IMR-90 (cell line): ENCODE measurements at regions not wholly inside any gene's neighbourhood (a gene's known extent, or its start where the extent isn't known, plus 50 kb on each side); places are given as distances from the start of the nearest gene placed in this dataset.

Source experiments
- ATAC-seq: fragments of 200-7000 bp; cut with Tn5 transposase; 2 replicates; pipeline ENCODE4 v1.9.1; 2020; ENCODE audit warnings: low read depth, mild to moderate bottlenecking, moderate library complexity
- BruUV-seq: library from RNA; stranded (reverse); fragments of 400-500 nt; replicated peaks from 2 replicates; lab custom pipeline; 2021; lab: Mats Ljungman, UMichigan
- CTCF ChIA-PET: fragments of 300-600 bp; formaldehyde crosslinking; extraction: SDS; loops from one replicate; lab custom pipeline; 2021; ENCODE audit warnings: antibody characterized with exemption; lab: Yijun Ruan, JAX
- POLR2A ChIA-PET: fragments of 300-600 bp; sonication (Branson Sonifier 250); formaldehyde crosslinking; loops from one replicate; lab custom pipeline; 2022; ENCODE audit warnings: antibody characterized with exemption; ENCODE audit not compliant: unreplicated experiment; lab: Charles Lee
- DNase-seq: peaks from one replicate; pipeline ENCODE4 v3.0.0; 2013
- H2AFZ ChIP-seq: replicated peaks from 2 replicates; pipeline ENCODE3; 2013; ENCODE audit warnings: low read length, mild to moderate bottlenecking; ENCODE audit not compliant: poor library complexity
- H2AK5ac ChIP-seq: 2 replicates; pipeline ENCODE4 v1.6.1; 2013; ENCODE audit warnings: low read depth, low read length, inconsistent platforms
- H2AK9ac ChIP-seq: replicated peaks from 2 replicates; pipeline ENCODE3; 2013; ENCODE audit warnings: mild to moderate bottlenecking, low read depth, low read length, moderate library complexity; ENCODE audit not compliant: poor library complexity
- H2BK120ac ChIP-seq: 2 replicates; pipeline ENCODE4 v1.6.1; 2013; ENCODE audit warnings: low read depth, low read length, inconsistent platforms
- H2BK15ac ChIP-seq: 3 replicates; pipeline ENCODE4 v1.6.1; 2013; ENCODE audit warnings: low read depth, low read length, inconsistent platforms
- H2BK20ac ChIP-seq: 2 replicates; pipeline ENCODE4 v1.6.1; 2013; ENCODE audit warnings: low read depth, mild to moderate bottlenecking, inconsistent platforms, low read length, moderate library complexity
- H2BK5ac ChIP-seq: 2 replicates; pipeline ENCODE4 v1.6.1; 2013; ENCODE audit warnings: mild to moderate bottlenecking, low read depth, low read length, inconsistent platforms; ENCODE audit not compliant: poor library complexity, severe bottlenecking
- H3K14ac ChIP-seq: replicated peaks from 2 replicates; pipeline ENCODE4 v1.6.1; 2013; ENCODE audit warnings: low read depth, low read length, inconsistent platforms
- H3K18ac ChIP-seq: 2 replicates; pipeline ENCODE4 v1.6.1; 2013; ENCODE audit warnings: low read depth, low read length, control low read depth
- H3K23ac ChIP-seq: 2 replicates; pipeline ENCODE4 v1.6.1; 2013; ENCODE audit warnings: low read depth, low read length, inconsistent platforms
- H3K27ac ChIP-seq: 2 replicates; pipeline ENCODE4 v1.5.1; 2013; ENCODE audit warnings: mild to moderate bottlenecking, control low read depth, low read length; ENCODE audit not compliant: insufficient read depth
- H3K27me3 ChIP-seq: 2 replicates; pipeline ENCODE4 v1.6.1; 2013; ENCODE audit warnings: low read length; ENCODE audit not compliant: control insufficient read depth, insufficient read depth
- H3K36me3 ChIP-seq: 2 replicates; pipeline ENCODE4 v1.6.1; 2013; ENCODE audit warnings: low read length, mixed read lengths; ENCODE audit not compliant: control insufficient read depth, insufficient read depth
- H3K4ac ChIP-seq: 2 replicates; pipeline ENCODE4 v1.6.1; 2013; ENCODE audit warnings: low read depth, low read length, inconsistent platforms
- H3K4me1 ChIP-seq: 2 replicates; pipeline ENCODE4 v1.6.1; 2013; ENCODE audit warnings: low read length, mixed read lengths; ENCODE audit not compliant: control insufficient read depth, insufficient read depth
- H3K4me2 ChIP-seq: 2 replicates; pipeline ENCODE4 v1.6.1; 2013; ENCODE audit warnings: low read depth, mild to moderate bottlenecking, control low read depth, low read length, moderate library complexity
- H3K4me3 ChIP-seq: 2 replicates; pipeline ENCODE4 v1.5.1; 2013; ENCODE audit warnings: low read depth, mild to moderate bottlenecking, control low read depth, low read length, moderate library complexity; ENCODE audit not compliant: insufficient read depth
- H3K56ac ChIP-seq: 2 replicates; pipeline ENCODE4 v1.6.1; 2013; ENCODE audit warnings: low read length, inconsistent platforms; ENCODE audit not compliant: insufficient read depth; ENCODE audit errors: extremely low read depth
- H3K79me1 ChIP-seq, 2 experiments: 2 replicates each; pipeline ENCODE4 v1.6.1; 2013; ENCODE audit warnings: low read length in 2 of 2, inconsistent platforms in 1 of 2, low read depth in 1 of 2
- H3K9ac ChIP-seq: 2 replicates; pipeline ENCODE4 v1.6.1; 2013; ENCODE audit warnings: low read depth, low read length, control low read depth
- H3K9me1 ChIP-seq: 2 replicates; pipeline ENCODE4 v1.6.1; 2013; ENCODE audit warnings: low read length, inconsistent platforms; ENCODE audit not compliant: insufficient read depth
- H3K9me3 ChIP-seq: 2 replicates; pipeline ENCODE4 v1.6.1; 2013; ENCODE audit warnings: low read length; ENCODE audit not compliant: control insufficient read depth, insufficient read depth
- H4K20me1 ChIP-seq: 2 replicates; pipeline ENCODE4 v1.6.1; 2013; ENCODE audit warnings: low read length, inconsistent platforms; ENCODE audit not compliant: insufficient read depth
- H4K5ac ChIP-seq: 2 replicates; pipeline ENCODE4 v1.6.1; 2013; ENCODE audit warnings: mild to moderate bottlenecking, low read depth, low read length, control low read depth
- H4K8ac ChIP-seq, 2 experiments: 2 replicates each; pipeline ENCODE4 v1.6.1; 2013; ENCODE audit warnings: low read depth in 2 of 2, low read length in 2 of 2, control low read depth in 1 of 2, inconsistent platforms in 1 of 2
- H4K91ac ChIP-seq: 2 replicates; pipeline ENCODE4 v1.6.1; 2013; ENCODE audit warnings: low read depth, low read length, inconsistent platforms; ENCODE audit not compliant: insufficient read depth
- BHLHE40 ChIP-seq: fragments of 150-350 bp; IDR thresholded peaks from 2 replicates; pipeline ENCODE4 v1.6.1; 2016; ENCODE audit warnings: mild to moderate bottlenecking, low read depth, low read length
- FOS ChIP-seq: fragments of 150-350 bp; IDR thresholded peaks from 2 replicates; pipeline ENCODE4 v1.6.1; 2016; ENCODE audit warnings: low read depth, low read length
- MAFK ChIP-seq: IDR thresholded peaks from 2 replicates; pipeline ENCODE4 v1.6.1; 2012; ENCODE audit warnings: low read depth, low read length, improper control_type of control experiment
- MAZ ChIP-seq: IDR thresholded peaks from 2 replicates; pipeline ENCODE4 v1.6.1; 2012; ENCODE audit warnings: low read depth, mild to moderate bottlenecking, low read length, improper control_type of control experiment, moderate library complexity, borderline replicate concordance
- MXI1 ChIP-seq: IDR thresholded peaks from 2 replicates; pipeline ENCODE4 v1.6.1; 2012; ENCODE audit warnings: low read depth, mild to moderate bottlenecking, low read length, moderate library complexity, borderline replicate concordance
- NFE2L2 ChIP-seq: fragments of 150-350 bp; IDR thresholded peaks from 2 replicates; pipeline ENCODE4 v1.6.1; 2016; ENCODE audit warnings: low read depth, mild to moderate bottlenecking, low read length
- RFX5 ChIP-seq: IDR thresholded peaks from 2 replicates; pipeline ENCODE4 v1.8.0; 2012; ENCODE audit warnings: low read depth, mild to moderate bottlenecking, low read length, moderate library complexity
- WGBS, 2 experiments: methylation state at CpG; one replicate each; pipeline versions ENCODE4 v1.1.5 to v1.1.7; 2013; ENCODE audit warnings: missing lambda C conversion rate in 2 of 2; ENCODE audit not compliant: insufficient read length in 1 of 2; ENCODE audit errors: extremely low coverage in 2 of 2; 5-methylcytosine and 5-hydroxymethylcytosine counted together
- dilution Hi-C: fragments of 300-500 bp; cut with HindIII; formaldehyde crosslinking; loops from one replicate; pipeline ENCODE4 v1.14.3; 2018; ENCODE audit warnings: low sequenced_read_pairs; ENCODE audit not compliant: unreplicated experiment
- in situ Hi-C: fragments of 300-500 bp; cut with MboI; formaldehyde crosslinking; loops from 3 replicates; pipeline ENCODE4 v1.14.3; 2019; ENCODE audit warnings: low sequenced_read_pairs, inconsistent platforms, mixed read lengths
- intact Hi-C: fragments of 100-400 bp; cut with micrococcal nuclease; formaldehyde crosslinking; loops from 2 replicates; pipeline ENCODE4 v1.10.0; 2022
- TF ChIP-seq, protein P1 (sequence below): fragments of 150-350 bp; IDR thresholded peaks from 2 replicates; pipeline ENCODE4 v1.6.1; 2016; ENCODE audit warnings: low read depth, mild to moderate bottlenecking, low read length, moderate library complexity, borderline replicate concordance
- TF ChIP-seq, protein P2 (sequence below): conservative IDR thresholded peaks from 2 replicates; pipeline ENCODE4 v1.5.1; 2012; ENCODE audit warnings: mild to moderate bottlenecking, low read depth, low read length, improper control_type of control experiment

DNA sequence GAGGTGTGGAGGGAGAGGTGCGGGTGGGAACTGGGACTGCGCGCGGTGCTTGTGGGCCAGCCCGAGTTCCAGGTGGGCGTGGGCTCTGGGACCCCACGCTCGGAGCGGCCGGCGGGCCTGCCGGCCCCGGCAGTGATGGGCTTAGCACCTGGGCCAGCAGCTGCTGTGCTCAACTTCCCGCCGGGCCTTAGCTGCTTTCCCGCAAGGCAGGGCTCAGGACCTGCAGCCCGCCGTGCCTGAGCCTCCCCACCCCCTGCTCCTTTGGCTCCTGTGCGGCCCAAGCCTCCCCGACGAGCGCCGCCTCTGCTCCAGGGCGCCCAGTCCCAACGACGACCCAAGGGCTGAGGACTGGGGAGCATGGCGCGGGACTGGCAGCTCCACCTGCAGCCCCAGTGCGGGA lies 232.7 kb downstream of the FGFR2 start:
- Histone ChIP-seq H2AFZ (no peak overlapping the region), H3K18ac (no peak overlapping the region), H2AK9ac (no peak overlapping the region), H2BK15ac (no peak overlapping the region), H2BK20ac (no peak overlapping the region), H2AK5ac (no peak overlapping the region), H4K8ac (no peak overlapping the region), H3K56ac (no peak overlapping the region), H2BK5ac (no peak overlapping the region), H3K27me3 (no peaks in the 10 kb centered on the region), H2BK120ac (no peak overlapping the region), H3K4me1 (no peaks in the 10 kb centered on the region), H3K4ac (no peak overlapping the region), H3K9ac (no peak overlapping the region), H3K23ac (no peak overlapping the region), H3K27ac (no peak overlapping the region), H3K9me1 (no peaks in the 10 kb centered on the region), H4K91ac (no peak overlapping the region), H3K36me3 (no peaks in the 10 kb centered on the region), H4K5ac (no peak overlapping the region), H3K9me3 (peaks cover 26% of the 10 kb centered on the region), H3K4me2 (no peak overlapping the region), H3K14ac (no peak overlapping the region), H3K4me3 (no peak overlapping the region), H4K20me1 (no peaks in the 10 kb centered on the region), H3K79me1 (no peaks in the 10 kb centered on the region)
- POLR2A ChIA-PET = no interaction called here
- BruUV-seq = no TSS peak
- WGBS, 2 experiments = 95% methylated on average over 3 of the region's 29 CpGs; no CpG with 5 or more reads in 1 of the 2 experiments
- ATAC-seq (no peak), DNase-seq (no peak)
- TF ChIP-seq BHLHE40 (no peak), MXI1 (no peak), RFX5 (no peak), FOS (no peak), NFE2L2 (no peak), MAFK (no peak), MAZ (no peak)
- TF ChIP-seq, protein P1, sequence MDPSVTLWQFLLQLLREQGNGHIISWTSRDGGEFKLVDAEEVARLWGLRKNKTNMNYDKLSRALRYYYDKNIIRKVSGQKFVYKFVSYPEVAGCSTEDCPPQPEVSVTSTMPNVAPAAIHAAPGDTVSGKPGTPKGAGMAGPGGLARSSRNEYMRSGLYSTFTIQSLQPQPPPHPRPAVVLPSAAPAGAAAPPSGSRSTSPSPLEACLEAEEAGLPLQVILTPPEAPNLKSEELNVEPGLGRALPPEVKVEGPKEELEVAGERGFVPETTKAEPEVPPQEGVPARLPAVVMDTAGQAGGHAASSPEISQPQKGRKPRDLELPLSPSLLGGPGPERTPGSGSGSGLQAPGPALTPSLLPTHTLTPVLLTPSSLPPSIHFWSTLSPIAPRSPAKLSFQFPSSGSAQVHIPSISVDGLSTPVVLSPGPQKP = no peak
- TF ChIP-seq, protein P2, sequence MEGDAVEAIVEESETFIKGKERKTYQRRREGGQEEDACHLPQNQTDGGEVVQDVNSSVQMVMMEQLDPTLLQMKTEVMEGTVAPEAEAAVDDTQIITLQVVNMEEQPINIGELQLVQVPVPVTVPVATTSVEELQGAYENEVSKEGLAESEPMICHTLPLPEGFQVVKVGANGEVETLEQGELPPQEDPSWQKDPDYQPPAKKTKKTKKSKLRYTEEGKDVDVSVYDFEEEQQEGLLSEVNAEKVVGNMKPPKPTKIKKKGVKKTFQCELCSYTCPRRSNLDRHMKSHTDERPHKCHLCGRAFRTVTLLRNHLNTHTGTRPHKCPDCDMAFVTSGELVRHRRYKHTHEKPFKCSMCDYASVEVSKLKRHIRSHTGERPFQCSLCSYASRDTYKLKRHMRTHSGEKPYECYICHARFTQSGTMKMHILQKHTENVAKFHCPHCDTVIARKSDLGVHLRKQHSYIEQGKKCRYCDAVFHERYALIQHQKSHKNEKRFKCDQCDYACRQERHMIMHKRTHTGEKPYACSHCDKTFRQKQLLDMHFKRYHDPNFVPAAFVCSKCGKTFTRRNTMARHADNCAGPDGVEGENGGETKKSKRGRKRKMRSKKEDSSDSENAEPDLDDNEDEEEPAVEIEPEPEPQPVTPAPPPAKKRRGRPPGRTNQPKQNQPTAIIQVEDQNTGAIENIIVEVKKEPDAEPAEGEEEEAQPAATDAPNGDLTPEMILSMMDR = no peak
- intact Hi-C loops = no loop called here
- CTCF ChIA-PET = no interaction called here
- dilution Hi-C loops = no loop called here
- in situ Hi-C loops = no loop called here
